ENCODE measurements at regions not wholly inside any gene's neighbourhood (a gene's known extent, or its start where the extent isn't known, plus 50 kb on each side); places are given as distances from the start of the nearest gene placed in this dataset.

- H3K4me1 Mint-ChIP-seq (ENCODE audit: low read depth in 2 of 2): no peaks in the 10 kb centered on the region
- no peak overlapping the region for H3K4me3 Mint-ChIP-seq
- H3K36me3 Mint-ChIP-seq (ENCODE audit: insufficient read depth): no peaks in the 10 kb centered on the region
- no peak for ATAC-seq (replicated peaks)
- H3K9me3 Mint-ChIP-seq: peaks cover 0 to 7% of the 10 kb centered on the region in 2 donors
- DNase-seq: no peak
- no peak overlapping the region for H3K27ac Mint-ChIP-seq
- H3K27me3 Mint-ChIP-seq: no peaks in the 10 kb centered on the region
Measured at GRCh38 chr13:34756572-34756971, 185.5 kb upstream of the NBEA start.

- Mint-ChIP-seq H3K4me3 (no peak overlapping the region), H3K9me3 (peaks cover 0 to 7% of the 10 kb centered on the region in 2 donors), H3K27ac (no peak overlapping the region), H3K4me1 (ENCODE audit: low read depth in 2 of 2) (no peaks in the 10 kb centered on the region), H3K27me3 (no peaks in the 10 kb centered on the region), H3K36me3 (ENCODE audit: insufficient read depth) (no peaks in the 10 kb centered on the region)
- ATAC-seq (replicated peaks) (no peak), DNase-seq (no peak)
Measured at GRCh38 chr13:34757441-34757840, 184.6 kb upstream of the NBEA start.

- Mint-ChIP-seq H3K27ac (no peak overlapping the region), H3K4me3 (no peak overlapping the region), H3K27me3 (no peaks in the 10 kb centered on the region), H3K9me3 (peaks cover under 1 to 7% of the 10 kb centered on the region in 2 donors), H3K36me3 (ENCODE audit: insufficient read depth) (no peaks in the 10 kb centered on the region), H3K4me1 (ENCODE audit: low read depth in 2 of 2) (no peaks in the 10 kb centered on the region)
- no peak for DNase-seq
- no peak for ATAC-seq (replicated peaks)
Measured at GRCh38 chr13:34758628-34759027, 183.4 kb upstream of the NBEA start.

- Mint-ChIP-seq H3K4me3 (no peak overlapping the region), H3K9me3 (peaks cover 6 to 11% of the 10 kb centered on the region in 2 donors), H3K27ac (no peak overlapping the region), H3K4me1 (ENCODE audit: low read depth in 2 of 2) (no peaks in the 10 kb centered on the region), H3K27me3 (no peaks in the 10 kb centered on the region), H3K36me3 (ENCODE audit: insufficient read depth) (no peaks in the 10 kb centered on the region)
- ATAC-seq (replicated peaks) (no peak), DNase-seq (no peak)
Measured at GRCh38 chr13:34762312-34762711, 179.8 kb upstream of the NBEA start.

- Mint-ChIP-seq H3K4me1 (ENCODE audit: low read depth in 2 of 2) (no peaks in the 10 kb centered on the region), H3K36me3 (ENCODE audit: insufficient read depth) (no peaks in the 10 kb centered on the region), H3K27ac (no peak overlapping the region), H3K4me3 (no peak overlapping the region), H3K9me3 (peaks cover 6 to 13% of the 10 kb centered on the region in 2 donors), H3K27me3 (no peaks in the 10 kb centered on the region)
- DNase-seq (no peak), ATAC-seq (replicated peaks) (no peak)
Measured at GRCh38 chr13:34764246-34764645, 177.8 kb upstream of the NBEA start.

GRCh38 chr13:34765446-34766180 is 176.5 kb upstream of the NBEA start:
- Mint-ChIP-seq H3K4me3 (no peak overlapping the region), H3K9me3 (peaks cover 6 to 7% of the 10 kb centered on the region in 2 donors), H3K27ac (no peak overlapping the region), H3K27me3 (no peaks in the 10 kb centered on the region), H3K36me3 (ENCODE audit: insufficient read depth) (no peaks in the 10 kb centered on the region), H3K4me1 (ENCODE audit: low read depth in 2 of 2) (no peaks in the 10 kb centered on the region)
- ATAC-seq (replicated peaks): no peak
- DNase-seq: no peak

GRCh38 chr13:34767778-34768177 is 174.3 kb upstream of the NBEA start:
- no peaks in the 10 kb centered on the region for H3K4me1 Mint-ChIP-seq (ENCODE audit: low read depth in 2 of 2)
- ATAC-seq (replicated peaks) (no peak), DNase-seq (no peak)
- no peaks in the 10 kb centered on the region for H3K27me3 Mint-ChIP-seq
- H3K36me3 Mint-ChIP-seq (ENCODE audit: insufficient read depth): no peaks in the 10 kb centered on the region
- H3K4me3 Mint-ChIP-seq: no peak overlapping the region
- H3K27ac Mint-ChIP-seq: no peak overlapping the region
- peaks cover 8 to 22% of the 10 kb centered on the region in 2 donors for H3K9me3 Mint-ChIP-seq

GRCh38 chr13:34772206-34772605 is 169.9 kb upstream of the NBEA start:
- H3K27ac Mint-ChIP-seq: no peak overlapping the region
- H3K9me3 Mint-ChIP-seq: peaks cover 8 to 16% of the 10 kb centered on the region in 2 donors
- DNase-seq (no peak), ATAC-seq (replicated peaks) (no peak)
- no peaks in the 10 kb centered on the region for H3K27me3 Mint-ChIP-seq
- H3K4me3 Mint-ChIP-seq: no peak overlapping the region
- H3K4me1 Mint-ChIP-seq (ENCODE audit: low read depth in 2 of 2): no peaks in the 10 kb centered on the region
- no peaks in the 10 kb centered on the region for H3K36me3 Mint-ChIP-seq (ENCODE audit: insufficient read depth)

- ATAC-seq (replicated peaks): no peak
- Mint-ChIP-seq H3K4me1 (ENCODE audit: low read depth in 2 of 2) (no peaks in the 10 kb centered on the region), H3K4me3 (no peak overlapping the region), H3K36me3 (ENCODE audit: insufficient read depth) (no peaks in the 10 kb centered on the region), H3K27me3 (no peaks in the 10 kb centered on the region), H3K9me3 (peaks cover 8 to 16% of the 10 kb centered on the region in 2 donors), H3K27ac (no peak overlapping the region)
- DNase-seq: no peak
Measured at GRCh38 chr13:34772881-34773280, 169.2 kb upstream of the NBEA start.

- H3K27ac Mint-ChIP-seq: no peak overlapping the region
- no peak for ATAC-seq (replicated peaks)
- no peaks in the 10 kb centered on the region for H3K36me3 Mint-ChIP-seq (ENCODE audit: insufficient read depth)
- no peak for DNase-seq
- H3K27me3 Mint-ChIP-seq: no peaks in the 10 kb centered on the region
- H3K4me3 Mint-ChIP-seq: no peak overlapping the region
- peaks cover 7 to 19% of the 10 kb centered on the region in 2 donors for H3K9me3 Mint-ChIP-seq
- no peaks in the 10 kb centered on the region for H3K4me1 Mint-ChIP-seq (ENCODE audit: low read depth in 2 of 2)
Measured at GRCh38 chr13:34776390-34776981, 165.6 kb upstream of the NBEA start.

GRCh38 chr13:34777089-34777913 is 164.8 kb upstream of the NBEA start:
- Mint-ChIP-seq H3K36me3 (ENCODE audit: insufficient read depth) (no peaks in the 10 kb centered on the region), H3K4me1 (ENCODE audit: low read depth in 2 of 2) (no peaks in the 10 kb centered on the region), H3K27ac (no peak overlapping the region), H3K9me3 (peaks cover 10 to 15% of the 10 kb centered on the region in 2 donors), H3K27me3 (no peaks in the 10 kb centered on the region), H3K4me3 (no peak overlapping the region)
- ATAC-seq (replicated peaks): no peak
- DNase-seq: no peak

- Mint-ChIP-seq H3K36me3 (ENCODE audit: insufficient read depth) (no peaks in the 10 kb centered on the region), H3K27me3 (no peaks in the 10 kb centered on the region), H3K9me3 (peaks cover 10 to 16% of the 10 kb centered on the region in 2 donors), H3K4me3 (no peak overlapping the region), H3K4me1 (ENCODE audit: low read depth in 2 of 2) (no peaks in the 10 kb centered on the region), H3K27ac (no peak overlapping the region)
- ATAC-seq (replicated peaks) (no peak), DNase-seq (no peak)
Measured at GRCh38 chr13:34777914-34778303, 164.2 kb upstream of the NBEA start.

GRCh38 chr13:34779171-34779570 is 162.9 kb upstream of the NBEA start:
- Mint-ChIP-seq H3K9me3 (peaks cover 10 to 16% of the 10 kb centered on the region in 2 donors), H3K4me1 (ENCODE audit: low read depth in 2 of 2) (no peaks in the 10 kb centered on the region), H3K4me3 (no peak overlapping the region), H3K36me3 (ENCODE audit: insufficient read depth) (no peaks in the 10 kb centered on the region), H3K27me3 (no peaks in the 10 kb centered on the region), H3K27ac (no peak overlapping the region)
- DNase-seq (no peak), ATAC-seq (replicated peaks) (no peak)

GRCh38 chr13:34793301-34793700 is 148.8 kb upstream of the NBEA start:
- ATAC-seq (replicated peaks): no peak
- no peaks in the 10 kb centered on the region for H3K36me3 Mint-ChIP-seq (ENCODE audit: insufficient read depth)
- no peak overlapping the region for H3K4me3 Mint-ChIP-seq
- no peaks in the 10 kb centered on the region for H3K4me1 Mint-ChIP-seq (ENCODE audit: low read depth in 2 of 2)
- H3K27me3 Mint-ChIP-seq: no peaks in the 10 kb centered on the region
- H3K9me3 Mint-ChIP-seq: peaks cover 15% of the 10 kb centered on the region in 2 donors
- no peak overlapping the region for H3K27ac Mint-ChIP-seq
- DNase-seq: no peak

Data from effector memory CD8-positive, alpha-beta T cell (primary cell).